Right lobe of liver (tissue), 4 donors: ENCODE measurements at regions not wholly inside any gene's neighbourhood (a gene's known extent, or its start where the extent isn't known, plus 50 kb on each side); places are given as distances from the start of the nearest gene placed in this dataset.

ENCODE experiments used
- CTCF ChIP-seq, 4 donors: fragments of 200-600 bp in 3 of 4; fragments of 450-650 bp in 1 of 4; IDR thresholded peaks; one replicate each; pipeline versions ENCODE4 v1.5.1 to v1.8.0; 2016 to 2022; ENCODE audit warnings: antibody characterized with exemption in 4 of 4, mild to moderate bottlenecking in 2 of 4
- POLR2A ChIP-seq: fragments of 450-650 bp; IDR thresholded peaks from one replicate; pipeline ENCODE4 v1.6.1; 2017; ENCODE audit warnings: antibody characterized with exemption, mild to moderate bottlenecking
- donor health status: DM: no; HTN: no; CAD: no.
- donor health status: DM: no; HTN: no; CAD: no.
- donor health status: DM: no; HTN: yes; CAD: no.

GRCh38 chr13:22828081-22828480, 352.7 kb upstream of the SGCG start:
- no peak for TF ChIP-seq CTCF (IDR thresholded peaks at IDR 0.05)
- TF ChIP-seq POLR2A, result no peak
